ENCODE measurements at regions not wholly inside any gene's neighbourhood (a gene's known extent, or its start where the extent isn't known, plus 50 kb on each side); places are given as distances from the start of the nearest gene placed in this dataset.

GRCh38 chr15:81056304-81056703 is 55.6 kb downstream of the TLNRD1 start:
- Histone ChIP-seq H3K27ac (ENCODE audit: low read depth) (no peak overlapping the region), H3F3A (replicated peaks; ENCODE audit: low read depth) (no peaks in the 10 kb centered on the region), H3K79me2 (replicated peaks; ENCODE audit: insufficient read depth) (no peaks in the 10 kb centered on the region), H4K20me1 (replicated peaks; ENCODE audit: insufficient read depth) (no peaks in the 10 kb centered on the region), H3K4me1 (ENCODE audit: insufficient read depth) (no peaks in the 10 kb centered on the region), H2AFZ (no peak overlapping the region), H3K9me2 (ENCODE audit: insufficient read depth) (no peaks in the 10 kb centered on the region), H3K4me2 (no peak overlapping the region), H3K27me3 (ENCODE audit: insufficient read depth) (no peaks in the 10 kb centered on the region), H3K4me3 (no peak overlapping the region), H3K36me3 (ENCODE audit: insufficient read depth) (no peaks in the 10 kb centered on the region)
- no peaks in the 10 kb centered on the region for H3K27me3 Mint-ChIP-seq (ENCODE audit: insufficient read depth, low read depth, poor library complexity)
- H3K27ac Mint-ChIP-seq, result no peak overlapping the region
- no peak overlapping the region for H3K4me3 Mint-ChIP-seq
- H3K36me3 Mint-ChIP-seq (ENCODE audit: low read depth), result no peaks in the 10 kb centered on the region
- DNase-seq (ENCODE audit: low spot score) (no peak), ATAC-seq (no peak)
- TF ChIP-seq POLR2AphosphoS5 (IDR thresholded peaks at IDR 0.05; ENCODE audit: low read depth) (no peak), ZNF114 (CRISPR knock-in tag; IDR thresholded peaks at IDR 0.05) (no peak), JUNB (IDR thresholded peaks at IDR 0.05; ENCODE audit: unreplicated experiment) (no peak), CREB1 (CRISPR knock-in tag; IDR thresholded peaks at IDR 0.05; ENCODE audit: low read depth) (no peak), ZNF462 (CRISPR knock-in tag; IDR thresholded peaks at IDR 0.05) (no peak), STAT1 (IDR thresholded peaks at IDR 0.05; ENCODE audit: unreplicated experiment) (no peak), REST (IDR thresholded peaks at IDR 0.05; ENCODE audit: unreplicated experiment) (no peak), ETS1 (IDR thresholded peaks at IDR 0.05) (no peak), ZNF331 (CRISPR knock-in tag; IDR thresholded peaks at IDR 0.05; ENCODE audit: low read depth) (no peak), CTCF (conservative IDR thresholded peaks at IDR 0.05; ENCODE audit: low read depth in 2 of 2) (no peak), NANOG (IDR thresholded peaks at IDR 0.05; ENCODE audit: borderline replicate concordance) (no peak), EZH2 (IDR thresholded peaks at IDR 0.05; ENCODE audit: low read depth, unreplicated experiment) (no peak), EZH2phosphoT487 (IDR thresholded peaks at IDR 0.05; ENCODE audit: unreplicated experiment) (no peak)
- H3K4me1 Mint-ChIP-seq, result no peaks in the 10 kb centered on the region
- H3K9me3 Mint-ChIP-seq, result no peaks in the 10 kb centered on the region
